ENCODE measurements at regions not wholly inside any gene's neighbourhood (a gene's known extent, or its start where the extent isn't known, plus 50 kb on each side); places are given as distances from the start of the nearest gene placed in this dataset.

DNA sequence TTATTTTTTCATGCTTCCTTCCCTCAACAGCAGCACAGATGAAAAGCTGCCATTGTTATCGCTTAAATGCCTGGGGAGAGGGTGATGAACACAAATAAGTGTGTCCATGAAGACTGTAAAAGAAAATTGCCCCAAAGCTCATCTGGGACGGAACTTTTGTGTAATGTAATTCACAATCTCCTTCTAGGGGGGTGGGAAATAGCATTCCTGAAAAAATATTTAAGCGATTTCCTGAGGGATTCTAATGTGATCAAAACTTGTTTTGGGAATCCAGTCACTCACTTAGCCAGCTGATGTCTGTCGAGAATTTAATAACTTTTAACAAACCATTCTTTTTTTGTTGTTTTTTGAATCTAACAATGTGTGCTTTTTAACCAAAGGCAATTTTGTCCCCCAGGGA, 427.9 kb downstream of the PLCL1 start:
- TF ChIP-seq, protein P1, sequence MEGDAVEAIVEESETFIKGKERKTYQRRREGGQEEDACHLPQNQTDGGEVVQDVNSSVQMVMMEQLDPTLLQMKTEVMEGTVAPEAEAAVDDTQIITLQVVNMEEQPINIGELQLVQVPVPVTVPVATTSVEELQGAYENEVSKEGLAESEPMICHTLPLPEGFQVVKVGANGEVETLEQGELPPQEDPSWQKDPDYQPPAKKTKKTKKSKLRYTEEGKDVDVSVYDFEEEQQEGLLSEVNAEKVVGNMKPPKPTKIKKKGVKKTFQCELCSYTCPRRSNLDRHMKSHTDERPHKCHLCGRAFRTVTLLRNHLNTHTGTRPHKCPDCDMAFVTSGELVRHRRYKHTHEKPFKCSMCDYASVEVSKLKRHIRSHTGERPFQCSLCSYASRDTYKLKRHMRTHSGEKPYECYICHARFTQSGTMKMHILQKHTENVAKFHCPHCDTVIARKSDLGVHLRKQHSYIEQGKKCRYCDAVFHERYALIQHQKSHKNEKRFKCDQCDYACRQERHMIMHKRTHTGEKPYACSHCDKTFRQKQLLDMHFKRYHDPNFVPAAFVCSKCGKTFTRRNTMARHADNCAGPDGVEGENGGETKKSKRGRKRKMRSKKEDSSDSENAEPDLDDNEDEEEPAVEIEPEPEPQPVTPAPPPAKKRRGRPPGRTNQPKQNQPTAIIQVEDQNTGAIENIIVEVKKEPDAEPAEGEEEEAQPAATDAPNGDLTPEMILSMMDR (IDR thresholded peaks at IDR 0.05) = no peak
- no peak for TF ChIP-seq ZFX (IDR thresholded peaks at IDR 0.05; ENCODE audit: borderline replicate concordance)
- H3K27ac ChIP-seq = no peak overlapping the region

DNA sequence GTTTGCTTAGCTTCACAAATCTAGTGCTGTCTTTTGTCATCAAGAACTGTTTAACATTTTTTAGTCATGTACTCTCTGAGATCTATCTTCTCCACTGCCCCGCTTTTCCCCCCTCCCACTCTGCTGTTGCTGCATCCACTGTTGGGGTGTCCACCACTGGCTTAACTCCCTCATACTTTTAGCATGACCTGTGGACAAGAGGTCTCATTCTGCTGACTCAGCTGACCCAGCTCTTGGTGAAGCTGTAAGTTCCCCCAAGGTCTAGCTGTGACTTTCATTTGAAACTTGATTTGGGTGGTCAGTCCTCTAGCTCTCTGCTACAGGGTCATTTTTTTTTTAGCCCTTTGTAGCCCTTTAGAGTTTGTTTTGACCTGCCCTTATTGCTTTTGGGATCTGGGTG, 427.2 kb downstream of the PLCL1 start:
- no peak for TF ChIP-seq ZFX (IDR thresholded peaks at IDR 0.05; ENCODE audit: borderline replicate concordance)
- TF ChIP-seq, protein P1 (IDR thresholded peaks at IDR 0.05) = no peak
- H3K27ac ChIP-seq = no peak overlapping the region

DNA sequence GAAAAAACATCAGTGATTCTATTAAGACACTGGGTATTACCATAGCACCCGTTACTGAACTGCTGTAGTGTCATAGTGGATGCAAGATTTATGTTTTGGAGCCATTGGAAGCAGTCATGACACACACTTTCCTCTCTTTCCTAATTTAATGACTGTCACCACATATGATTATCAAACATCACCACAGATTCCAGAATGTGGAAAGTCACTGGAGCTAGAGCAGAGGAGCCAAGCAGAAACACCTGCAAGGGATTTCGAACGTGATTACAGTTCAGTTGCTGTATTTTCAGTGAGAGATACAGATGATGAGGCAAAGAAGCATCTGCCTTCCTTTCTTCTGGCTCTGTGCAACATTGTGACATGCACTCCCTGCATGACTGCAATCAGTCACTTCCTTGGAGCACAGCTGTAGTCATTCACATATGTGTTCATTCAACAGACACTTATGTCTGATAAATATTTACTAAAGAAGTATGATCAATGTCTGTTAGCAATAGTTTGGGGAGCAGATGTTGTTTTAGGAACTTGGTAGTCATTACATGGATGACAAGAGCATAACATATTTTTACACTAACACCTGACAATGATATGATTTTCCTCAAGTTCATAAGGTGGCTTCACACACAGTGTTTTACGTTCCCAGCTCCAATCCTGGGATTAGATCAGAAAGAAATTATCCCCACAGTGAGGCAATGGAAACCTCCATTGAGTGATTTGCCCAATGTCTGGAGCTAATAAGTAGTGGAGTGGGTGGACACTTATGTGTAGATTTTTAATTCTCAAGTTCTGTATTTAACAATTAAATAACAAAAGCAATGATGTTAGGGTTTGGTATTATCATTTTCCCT, 416.6 kb downstream of the PLCL1 start:
- TF ChIP-seq, protein P1 (IDR thresholded peaks at IDR 0.05) = no peak
- TF ChIP-seq ZFX (IDR thresholded peaks at IDR 0.05; ENCODE audit: borderline replicate concordance) = no peak

DNA sequence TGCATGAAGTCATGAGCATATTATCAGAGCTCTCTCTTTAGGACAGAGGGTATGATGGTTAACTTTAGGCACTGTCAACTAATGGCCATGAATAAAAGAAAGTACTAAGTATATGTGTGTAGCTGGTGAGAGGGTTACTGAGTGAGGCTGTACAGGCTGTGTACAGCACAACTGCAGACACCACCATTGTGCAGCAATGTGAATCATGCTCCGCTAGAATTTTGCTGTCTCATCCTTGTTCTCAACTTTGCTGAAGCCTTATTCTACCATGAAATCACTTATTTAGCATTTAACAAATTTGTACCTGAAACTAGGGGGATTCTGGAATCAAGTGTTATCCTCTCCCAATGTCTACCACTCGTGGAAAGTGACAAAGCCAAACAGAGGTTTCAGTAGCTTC, 414.9 kb downstream of the PLCL1 start:
- no peak for TF ChIP-seq ZFX (IDR thresholded peaks at IDR 0.05; ENCODE audit: borderline replicate concordance)
- H3K27ac ChIP-seq = no peak overlapping the region

More for the DNA sequence above, 416.6 kb downstream of the PLCL1 start:
- H3K27ac ChIP-seq = no peak overlapping the region

DNA sequence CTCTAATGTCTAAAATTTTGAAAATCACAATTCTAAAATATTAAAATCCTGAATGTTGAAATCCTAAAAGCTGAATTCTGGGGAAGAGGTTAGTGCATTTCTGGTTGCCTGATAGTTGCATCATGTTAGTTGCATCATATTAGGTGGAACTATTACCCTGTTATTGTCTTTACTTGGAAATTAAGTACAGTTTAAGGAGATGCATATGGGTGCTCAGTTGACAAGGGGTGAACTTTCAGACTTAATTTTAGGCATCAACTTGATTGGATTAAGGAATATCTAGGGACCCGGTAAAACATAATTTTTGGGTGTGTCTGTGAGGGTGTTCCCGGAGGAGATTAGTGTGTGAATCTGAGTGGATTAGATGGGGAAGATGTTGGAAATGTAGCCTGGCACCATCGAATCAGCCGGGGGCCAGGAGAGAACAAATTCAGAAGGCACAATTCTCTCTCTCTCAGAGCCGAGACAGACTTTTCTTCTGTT, 409.8 kb downstream of the PLCL1 start:
- TF ChIP-seq, protein P1 (IDR thresholded peaks at IDR 0.05) = no peak
- no peak for TF ChIP-seq ZFX (IDR thresholded peaks at IDR 0.05; ENCODE audit: borderline replicate concordance)
- no peak overlapping the region for H3K27ac ChIP-seq

DNA sequence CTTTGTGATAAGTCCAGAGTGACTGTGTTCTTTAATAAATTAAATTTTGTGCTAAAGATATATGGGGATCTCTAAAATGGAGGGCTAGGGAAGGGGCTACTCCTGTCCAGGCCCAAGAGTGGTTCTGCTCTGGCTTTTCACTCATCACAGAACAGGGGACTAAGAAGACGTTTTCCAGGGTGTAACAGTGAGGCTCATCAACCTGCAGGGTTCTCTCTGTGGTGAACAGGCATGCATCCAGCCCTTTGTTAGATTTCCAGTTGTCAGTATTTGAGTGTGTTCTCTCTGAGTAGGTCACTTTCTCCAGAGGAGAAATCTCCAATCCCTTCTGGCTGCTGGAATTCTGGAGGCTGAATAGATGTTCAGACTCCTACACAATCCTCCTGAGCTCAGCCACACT, 408.9 kb downstream of the PLCL1 start:
- TF ChIP-seq, protein P1 (IDR thresholded peaks at IDR 0.05) = no peak
- TF ChIP-seq ZFX (IDR thresholded peaks at IDR 0.05; ENCODE audit: borderline replicate concordance) = no peak
- H3K27ac ChIP-seq = no peak overlapping the region

DNA sequence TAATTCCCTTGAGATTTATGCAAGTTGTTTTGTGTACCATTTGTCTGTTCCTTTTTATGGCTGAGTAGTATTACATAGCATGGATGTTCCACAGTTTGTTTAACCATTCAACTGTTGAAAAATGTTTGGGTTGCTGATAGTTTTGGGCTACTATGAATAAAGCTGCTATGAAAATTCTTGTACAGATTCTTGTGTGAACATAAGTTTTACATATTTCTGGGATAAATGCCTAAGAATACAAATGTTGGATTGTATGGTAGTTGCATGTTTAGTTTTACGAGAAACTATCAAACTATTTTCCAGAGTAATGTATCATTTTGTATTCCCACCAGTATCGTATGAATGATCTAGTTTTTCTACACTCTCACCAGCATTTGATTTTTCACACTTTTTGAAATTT, 407.3 kb downstream of the PLCL1 start:
- TF ChIP-seq, protein P1 (IDR thresholded peaks at IDR 0.05) = no peak
- TF ChIP-seq ZFX (IDR thresholded peaks at IDR 0.05; ENCODE audit: borderline replicate concordance) = no peak

More for the DNA sequence above, 407.3 kb downstream of the PLCL1 start:
- H3K27ac ChIP-seq = no peak overlapping the region

Data from 22Rv1 (cell line).